ENCODE measurements at regions not wholly inside any gene's neighbourhood (a gene's known extent, or its start where the extent isn't known, plus 50 kb on each side); places are given as distances from the start of the nearest gene placed in this dataset.

DNA sequence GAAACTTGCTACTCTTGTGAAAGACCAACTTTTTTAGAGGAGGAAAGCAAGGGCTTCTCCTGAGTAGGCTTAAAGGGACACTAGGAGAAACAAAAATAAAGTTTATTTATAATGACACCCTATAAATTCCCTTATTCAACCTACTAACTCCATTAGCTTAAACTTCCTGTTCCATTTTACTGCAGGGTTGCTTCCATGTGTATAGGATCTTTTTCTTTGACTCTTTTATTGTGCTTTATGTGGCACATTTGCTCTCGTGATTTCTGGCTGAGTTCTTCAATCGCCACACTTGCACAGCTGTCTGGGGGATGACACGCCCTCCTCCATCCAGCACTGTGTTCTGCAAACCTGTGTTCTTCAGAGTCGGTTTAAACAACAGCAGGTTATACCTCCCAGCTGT is 225.7 kb upstream of the NPVF start:
- Histone ChIP-seq H3K36me3 (replicated peaks in 1 of 2; ENCODE audit: control extremely low read depth in 1 of 2, control insufficient read depth in 1 of 2, extremely low read depth in 1 of 2, insufficient read depth in 2 of 2, low read length in 1 of 2) (no peaks in the 10 kb centered on the region), H2AFZ (ENCODE audit: insufficient read depth, low read depth, low read length, poor library complexity, severe bottlenecking) (no peak overlapping the region)
- no peak for ATAC-seq (ENCODE audit: low read depth)

DNA sequence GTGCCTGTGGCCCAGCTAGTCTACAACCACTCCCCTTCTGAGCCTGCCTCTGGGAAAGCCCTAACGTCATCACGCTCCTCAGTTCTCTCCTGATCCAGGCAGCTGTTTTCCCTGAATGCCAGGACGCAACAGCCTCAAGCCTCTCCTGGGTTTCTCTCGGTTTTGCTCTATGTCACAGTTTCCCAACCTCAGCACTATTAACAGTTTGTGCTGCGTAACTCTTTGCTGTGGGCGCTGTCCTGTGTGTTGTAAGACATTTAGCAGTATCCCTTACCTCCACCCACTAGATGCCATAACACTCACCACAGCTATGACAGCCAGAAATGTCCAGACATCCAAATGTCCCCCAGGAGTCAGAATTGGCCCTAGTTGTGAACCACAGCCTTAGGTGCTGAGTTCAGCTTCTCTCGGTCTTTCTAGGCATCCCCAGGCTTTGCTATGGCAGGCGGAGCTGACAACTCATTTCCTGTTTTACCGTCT is 226.3 kb upstream of the NPVF start:
- H3K27ac Mint-ChIP-seq = no peak overlapping the region
- ATAC-seq (ENCODE audit: low read depth) (no peak), DNase-seq (no peak)
- H3K79me2 ChIP-seq (ENCODE audit: control insufficient read depth, insufficient read depth, low read length) = no peaks in the 10 kb centered on the region
- peaks cover 10% of the 10 kb centered on the region for H3K27me3 Mint-ChIP-seq
- no peak overlapping the region for H3K9ac ChIP-seq (ENCODE audit: low read length)
- H3K9me3 ChIP-seq (ENCODE audit: control extremely low read depth in 1 of 3, control insufficient read depth in 2 of 3, insufficient read depth in 1 of 3, low read length in 2 of 3) = no peaks in the 10 kb centered on the region
- no peak overlapping the region for H3K4me2 ChIP-seq (replicated peaks; ENCODE audit: low read depth, low read length, poor library complexity, severe bottlenecking)
- no peaks in the 10 kb centered on the region for H3K36me3 ChIP-seq (replicated peaks in 1 of 2; ENCODE audit: control extremely low read depth in 1 of 2, control insufficient read depth in 1 of 2, extremely low read depth in 1 of 2, insufficient read depth in 2 of 2, low read length in 1 of 2)
- H3K27me3 ChIP-seq (replicated peaks in 1 of 4; ENCODE audit: control extremely low read depth in 1 of 4, control insufficient read depth in 3 of 4, insufficient read depth in 4 of 4, low read length in 3 of 4) = no peaks in the 10 kb centered on the region
- intact Hi-C loops (cut with micrococcal nuclease) = no loop called here
- H3K4me3 ChIP-seq (ENCODE audit: control extremely low read depth in 1 of 5, extremely low read depth in 1 of 5, insufficient read depth in 1 of 5, low read depth in 2 of 5, low read length in 4 of 5) = no peak overlapping the region
- H3K4me1 Mint-ChIP-seq = no peaks in the 10 kb centered on the region
- no peaks in the 10 kb centered on the region for H4K20me1 ChIP-seq (ENCODE audit: control insufficient read depth, insufficient read depth, low read length, poor library complexity, severe bottlenecking)
- TF ChIP-seq, protein P1, sequence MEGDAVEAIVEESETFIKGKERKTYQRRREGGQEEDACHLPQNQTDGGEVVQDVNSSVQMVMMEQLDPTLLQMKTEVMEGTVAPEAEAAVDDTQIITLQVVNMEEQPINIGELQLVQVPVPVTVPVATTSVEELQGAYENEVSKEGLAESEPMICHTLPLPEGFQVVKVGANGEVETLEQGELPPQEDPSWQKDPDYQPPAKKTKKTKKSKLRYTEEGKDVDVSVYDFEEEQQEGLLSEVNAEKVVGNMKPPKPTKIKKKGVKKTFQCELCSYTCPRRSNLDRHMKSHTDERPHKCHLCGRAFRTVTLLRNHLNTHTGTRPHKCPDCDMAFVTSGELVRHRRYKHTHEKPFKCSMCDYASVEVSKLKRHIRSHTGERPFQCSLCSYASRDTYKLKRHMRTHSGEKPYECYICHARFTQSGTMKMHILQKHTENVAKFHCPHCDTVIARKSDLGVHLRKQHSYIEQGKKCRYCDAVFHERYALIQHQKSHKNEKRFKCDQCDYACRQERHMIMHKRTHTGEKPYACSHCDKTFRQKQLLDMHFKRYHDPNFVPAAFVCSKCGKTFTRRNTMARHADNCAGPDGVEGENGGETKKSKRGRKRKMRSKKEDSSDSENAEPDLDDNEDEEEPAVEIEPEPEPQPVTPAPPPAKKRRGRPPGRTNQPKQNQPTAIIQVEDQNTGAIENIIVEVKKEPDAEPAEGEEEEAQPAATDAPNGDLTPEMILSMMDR (IDR thresholded peaks at IDR 0.05) = no peak
- no peak for TF ChIP-seq EZH2 (IDR thresholded peaks at IDR 0.05; ENCODE audit: borderline replicate concordance, insufficient read depth, low read depth, low read length, poor library complexity, severe bottlenecking)
- H3K27ac ChIP-seq (ENCODE audit: low read length in 2 of 2) = no peak overlapping the region
- no peaks in the 10 kb centered on the region for H3K9me3 Mint-ChIP-seq (ENCODE audit: insufficient read depth)
- no peak overlapping the region for H3K4me3 Mint-ChIP-seq
- ChIA-PET POLR2A (no interaction called here), CTCF (no interaction called here)
- no peaks in the 10 kb centered on the region for H3K4me1 ChIP-seq (ENCODE audit: control insufficient read depth in 2 of 2, insufficient read depth in 2 of 2, low read length in 2 of 2)
- no peak overlapping the region for H2AFZ ChIP-seq (ENCODE audit: insufficient read depth, low read depth, low read length, poor library complexity, severe bottlenecking)
- 71% methylated on average over 6 of the region's 9 CpGs for WGBS (ENCODE audit: insufficient coverage)

More for the DNA sequence above, 225.7 kb upstream of the NPVF start:
- Histone ChIP-seq H4K20me1 (ENCODE audit: control insufficient read depth, insufficient read depth, low read length, poor library complexity, severe bottlenecking) (no peaks in the 10 kb centered on the region), H3K27ac (ENCODE audit: low read length in 2 of 2) (no peak overlapping the region), H3K9ac (ENCODE audit: low read length) (no peak overlapping the region), H3K4me3 (ENCODE audit: control extremely low read depth in 1 of 5, extremely low read depth in 1 of 5, insufficient read depth in 1 of 5, low read depth in 2 of 5, low read length in 4 of 5) (no peak overlapping the region), H3K79me2 (ENCODE audit: control insufficient read depth, insufficient read depth, low read length) (no peaks in the 10 kb centered on the region), H3K4me1 (ENCODE audit: control insufficient read depth in 2 of 2, insufficient read depth in 2 of 2, low read length in 2 of 2) (no peaks in the 10 kb centered on the region), H3K9me3 (ENCODE audit: control extremely low read depth in 1 of 3, control insufficient read depth in 2 of 3, insufficient read depth in 1 of 3, low read length in 2 of 3) (no peaks in the 10 kb centered on the region), H3K27me3 (replicated peaks in 1 of 4; ENCODE audit: control extremely low read depth in 1 of 4, control insufficient read depth in 3 of 4, insufficient read depth in 4 of 4, low read length in 3 of 4) (no peaks in the 10 kb centered on the region), H3K4me2 (replicated peaks; ENCODE audit: low read depth, low read length, poor library complexity, severe bottlenecking) (no peak overlapping the region)
- no peaks in the 10 kb centered on the region for H3K4me1 Mint-ChIP-seq
- 80% methylated on average over 1 of the region's 4 CpGs for WGBS (ENCODE audit: insufficient coverage)
- CTCF ChIA-PET = no interaction called here
- no peaks in the 10 kb centered on the region for H3K9me3 Mint-ChIP-seq (ENCODE audit: insufficient read depth)
- intact Hi-C loops (cut with micrococcal nuclease) = no loop called here
- DNase-seq = no peak
- POLR2A ChIA-PET = no interaction called here
- H3K4me3 Mint-ChIP-seq = no peak overlapping the region
- TF ChIP-seq, protein P1 (IDR thresholded peaks at IDR 0.05) = no peak
- TF ChIP-seq EZH2 (IDR thresholded peaks at IDR 0.05; ENCODE audit: borderline replicate concordance, insufficient read depth, low read depth, low read length, poor library complexity, severe bottlenecking) = no peak
- peaks cover 7% of the 10 kb centered on the region for H3K27me3 Mint-ChIP-seq
- H3K27ac Mint-ChIP-seq = no peak overlapping the region
